SU-DHL-6 (cell line): ENCODE measurements at regions not wholly inside any gene's neighbourhood (a gene's known extent, or its start where the extent isn't known, plus 50 kb on each side); places are given as distances from the start of the nearest gene placed in this dataset.

Source experiments
- CTCF ChIP-seq: fragments of 200-600 bp; sonication (generic); IDR thresholded peaks from one replicate; pipeline ENCODE4 v1.5.1; 2017; ENCODE audit warnings: antibody characterized with exemption, mild to moderate bottlenecking, low read length, moderate library complexity; ENCODE audit not compliant: insufficient read depth, poor library complexity, severe bottlenecking
- EZH2phosphoT487 ChIP-seq: fragments of 200-600 bp; sonication (generic), shearing (Covaris generic); conservative IDR thresholded peaks from 2 replicates; pipeline ENCODE4 v1.6.1; 2018; ENCODE audit warnings: mild to moderate bottlenecking, antibody characterized with exemption, low read length, moderate library complexity, mixed read lengths

- TF ChIP-seq CTCF (no peak), EZH2phosphoT487 (no peak)
These were observed 167.9 kb upstream of the NTF3 start for GRCh38 chr12:5264006-5264405.
